ENCODE measurements at regions not wholly inside any gene's neighbourhood (a gene's known extent, or its start where the extent isn't known, plus 50 kb on each side); places are given as distances from the start of the nearest gene placed in this dataset.

DNA sequence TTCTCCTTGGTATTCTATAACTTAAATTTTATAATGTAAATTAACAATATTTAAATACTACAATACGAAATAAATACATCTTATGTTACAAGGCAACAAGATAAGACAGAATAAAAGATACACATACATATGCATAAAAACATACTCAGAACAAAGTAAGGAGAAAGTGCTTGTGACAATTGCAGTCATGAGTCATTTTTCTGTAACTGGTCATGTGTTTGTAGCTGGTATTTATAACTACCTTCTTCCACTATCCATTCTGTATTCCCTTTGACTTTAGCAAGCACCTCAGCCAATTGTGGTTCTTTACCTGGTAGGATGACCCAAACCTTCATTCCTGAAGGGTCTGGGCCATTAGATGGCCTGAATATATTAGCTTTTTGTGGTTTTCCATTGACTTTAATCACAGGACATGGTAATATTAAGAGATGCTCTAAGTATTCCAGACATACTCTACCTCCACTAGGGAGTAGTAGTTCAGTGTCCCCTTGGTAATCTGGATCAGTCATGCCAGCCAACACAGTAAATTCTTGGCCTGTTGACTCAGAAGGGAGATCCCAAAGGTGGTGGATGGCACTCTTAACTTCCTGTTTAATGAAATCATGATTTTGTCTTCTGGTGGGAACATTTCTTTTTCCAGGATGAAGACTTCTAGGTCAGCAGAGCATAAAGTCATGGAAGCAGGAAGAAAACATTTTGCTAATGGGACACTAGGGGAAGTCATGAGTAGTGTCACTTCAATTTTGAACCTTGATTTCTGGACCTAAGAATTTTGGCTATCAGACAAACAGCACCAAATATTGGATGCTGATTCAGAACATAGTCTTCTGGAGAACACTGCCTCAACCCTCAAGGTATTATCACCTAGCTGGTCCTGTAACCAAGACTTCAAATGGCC lies 733.7 kb upstream of the IGFBP3 start:
- no peak for DNase-seq (ENCODE audit: low spot score)
- 92% methylated on average over 1 of the region's 1 CpG for WGBS
- Histone ChIP-seq H3K27me3 (ENCODE audit: control insufficient read depth in 4 of 4, insufficient read depth in 4 of 4, low read length in 3 of 4) (no peaks in the 10 kb centered on the region), H3K9me3 (ENCODE audit: control insufficient read depth in 4 of 4, low read length in 3 of 4) (no peaks in the 10 kb centered on the region), H3K4me1 (ENCODE audit: control insufficient read depth in 4 of 4, insufficient read depth in 4 of 4, low read length in 3 of 4) (peaks cover 0 to 6% (median 3%) of the 10 kb centered on the region in 4 donors), H3K27ac (ENCODE audit: low read depth in 1 of 2, low read length in 2 of 2) (no peak overlapping the region), H3K9ac (ENCODE audit: low read depth in 1 of 2, low read length in 2 of 2) (no peak overlapping the region), H3K36me3 (ENCODE audit: control insufficient read depth in 4 of 4, insufficient read depth in 3 of 4, low read depth in 1 of 4, low read length in 3 of 4) (no peaks in the 10 kb centered on the region), H3K4me3 (ENCODE audit: low read depth in 1 of 3, low read length in 3 of 3) (no peak overlapping the region)
- no peak for TF ChIP-seq HNF4G (IDR thresholded peaks at IDR 0.05)
- TF ChIP-seq RAD21 (IDR thresholded peaks at IDR 0.05), result peak in 1 of 2 donors; percentile 59

DNA sequence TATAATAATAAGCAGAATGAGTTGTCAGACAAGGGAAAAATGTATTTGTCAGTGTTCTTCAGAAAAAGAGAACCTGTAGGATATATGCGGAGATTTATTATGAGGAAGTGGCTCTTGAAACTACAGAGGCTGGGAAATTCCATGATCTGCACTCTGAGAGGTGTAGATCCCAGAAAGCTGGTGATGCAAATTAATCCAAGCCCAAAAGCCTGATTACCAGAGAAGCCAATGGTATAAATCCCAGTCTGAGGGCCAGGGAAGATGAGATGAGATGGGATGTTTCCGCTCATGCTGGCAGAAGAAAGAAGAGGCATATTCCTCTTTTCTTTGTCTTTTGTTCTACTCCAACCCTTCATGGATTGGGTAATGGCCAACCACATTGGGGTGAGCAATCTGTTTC lies 732.8 kb upstream of the IGFBP3 start:
- H3K36me3 ChIP-seq (ENCODE audit: control insufficient read depth in 4 of 4, insufficient read depth in 3 of 4, low read depth in 1 of 4, low read length in 3 of 4), result no peaks in the 10 kb centered on the region
- DNase-seq (ENCODE audit: low spot score), result no peak
- TF ChIP-seq EGR1 (IDR thresholded peaks at IDR 0.05; ENCODE audit: low read depth in 2 of 2), result no peak
- H3K27ac ChIP-seq (ENCODE audit: low read depth in 1 of 2, low read length in 2 of 2), result no peak overlapping the region
- WGBS, result 94% methylated on average over 2 of the region's 2 CpGs
- H3K4me1 ChIP-seq (ENCODE audit: control insufficient read depth in 4 of 4, insufficient read depth in 4 of 4, low read length in 3 of 4), result peaks cover 0 to 6% (median 3%) of the 10 kb centered on the region in 4 donors
- H3K27me3 ChIP-seq (ENCODE audit: control insufficient read depth in 4 of 4, insufficient read depth in 4 of 4, low read length in 3 of 4), result no peaks in the 10 kb centered on the region
- H3K9me3 ChIP-seq (ENCODE audit: control insufficient read depth in 4 of 4, low read length in 3 of 4), result no peaks in the 10 kb centered on the region
- H3K9ac ChIP-seq (ENCODE audit: low read depth in 1 of 2, low read length in 2 of 2), result no peak overlapping the region
- no peak overlapping the region for H3K4me3 ChIP-seq (ENCODE audit: low read depth in 1 of 3, low read length in 3 of 3)

DNA sequence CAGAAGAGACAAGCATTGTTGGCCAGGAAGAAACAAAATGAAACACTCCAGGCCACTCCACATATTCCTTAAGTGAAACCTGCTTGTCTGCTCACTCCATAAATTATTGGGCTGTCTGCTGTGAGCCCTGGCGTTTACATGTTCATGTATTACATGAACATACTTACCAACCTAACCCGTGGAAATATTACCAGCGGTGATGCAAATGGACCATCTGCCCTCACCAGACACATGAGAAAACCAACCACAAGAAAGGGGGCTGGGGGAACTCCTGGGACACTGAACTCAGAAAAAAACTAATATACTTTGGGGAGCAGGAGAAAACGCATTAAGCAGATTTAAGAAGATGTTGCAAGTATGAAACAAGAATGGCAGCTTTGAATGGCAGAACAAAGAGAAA lies 731.2 kb upstream of the IGFBP3 start:
- Histone ChIP-seq H3K27ac (ENCODE audit: low read depth in 1 of 2, low read length in 2 of 2) (no peak overlapping the region), H3K9me3 (ENCODE audit: control insufficient read depth in 4 of 4, low read length in 3 of 4) (no peaks in the 10 kb centered on the region), H3K36me3 (ENCODE audit: control insufficient read depth in 4 of 4, insufficient read depth in 3 of 4, low read depth in 1 of 4, low read length in 3 of 4) (no peaks in the 10 kb centered on the region), H3K4me3 (ENCODE audit: low read depth in 1 of 3, low read length in 3 of 3) (no peak overlapping the region), H3K4me1 (ENCODE audit: control insufficient read depth in 4 of 4, insufficient read depth in 4 of 4, low read length in 3 of 4) (peaks cover 0 to 6% (median 3%) of the 10 kb centered on the region in 4 donors), H3K27me3 (ENCODE audit: control insufficient read depth in 4 of 4, insufficient read depth in 4 of 4, low read length in 3 of 4) (no peaks in the 10 kb centered on the region), H3K9ac (ENCODE audit: low read depth in 1 of 2, low read length in 2 of 2) (no peak overlapping the region)
- no peak for DNase-seq (ENCODE audit: low spot score)
- 86% methylated on average over 4 of the region's 4 CpGs for WGBS
- TF ChIP-seq RXRA (IDR thresholded peaks at IDR 0.05), result no peak
- TF ChIP-seq NR2F2 (IDR thresholded peaks at IDR 0.05), result no peak
- no peak for TF ChIP-seq RAD21 (IDR thresholded peaks at IDR 0.05)
- TF ChIP-seq TAF1 (conservative IDR thresholded peaks at IDR 0.05), result no peak
- TF ChIP-seq JUND (IDR thresholded peaks at IDR 0.05), result no peak
- TF ChIP-seq FOXA2 (IDR thresholded peaks at IDR 0.05), result no peak
- no peak for TF ChIP-seq FOXA1 (IDR thresholded peaks at IDR 0.05)

DNA sequence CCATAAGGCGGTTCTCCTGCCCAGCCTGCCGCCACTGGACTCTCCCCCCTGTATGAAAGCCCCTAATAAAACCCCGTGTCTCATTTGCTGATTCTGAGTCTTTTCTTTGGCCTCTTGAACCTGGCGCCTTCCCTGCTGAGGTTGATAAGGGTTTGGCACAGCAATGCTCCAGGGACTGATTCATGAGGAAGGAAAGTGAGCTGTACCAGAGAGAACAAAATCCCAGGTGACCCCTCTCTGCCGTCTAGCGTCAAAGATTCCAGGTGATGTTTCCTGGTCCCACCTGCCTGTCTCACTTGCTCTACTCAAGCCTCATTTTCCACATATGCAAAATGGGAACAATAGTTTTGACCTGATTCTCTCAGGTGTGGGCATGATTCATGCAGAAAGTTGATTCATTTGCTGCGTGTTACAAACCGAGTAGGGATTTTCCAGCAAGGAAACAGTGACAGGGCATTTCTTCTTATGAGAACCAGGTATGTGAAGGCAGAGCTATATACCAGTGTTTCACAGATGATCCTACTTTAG lies 730.6 kb upstream of the IGFBP3 start:
- Histone ChIP-seq H3K4me1 (ENCODE audit: control insufficient read depth in 4 of 4, insufficient read depth in 4 of 4, low read length in 3 of 4) (peaks cover 0 to 6% (median 3%) of the 10 kb centered on the region in 4 donors), H3K9me3 (ENCODE audit: control insufficient read depth in 4 of 4, low read length in 3 of 4) (no peaks in the 10 kb centered on the region), H3K27me3 (ENCODE audit: control insufficient read depth in 4 of 4, insufficient read depth in 4 of 4, low read length in 3 of 4) (no peaks in the 10 kb centered on the region), H3K4me3 (ENCODE audit: low read depth in 1 of 3, low read length in 3 of 3) (no peak overlapping the region), H3K36me3 (ENCODE audit: control insufficient read depth in 4 of 4, insufficient read depth in 3 of 4, low read depth in 1 of 4, low read length in 3 of 4) (no peaks in the 10 kb centered on the region), H3K27ac (ENCODE audit: low read depth in 1 of 2, low read length in 2 of 2) (no peak overlapping the region), H3K9ac (ENCODE audit: low read depth in 1 of 2, low read length in 2 of 2) (no peak overlapping the region)
- 90% methylated on average over 8 of the region's 8 CpGs for WGBS
- no peak for DNase-seq (ENCODE audit: low spot score)
- TF ChIP-seq, protein P1, sequence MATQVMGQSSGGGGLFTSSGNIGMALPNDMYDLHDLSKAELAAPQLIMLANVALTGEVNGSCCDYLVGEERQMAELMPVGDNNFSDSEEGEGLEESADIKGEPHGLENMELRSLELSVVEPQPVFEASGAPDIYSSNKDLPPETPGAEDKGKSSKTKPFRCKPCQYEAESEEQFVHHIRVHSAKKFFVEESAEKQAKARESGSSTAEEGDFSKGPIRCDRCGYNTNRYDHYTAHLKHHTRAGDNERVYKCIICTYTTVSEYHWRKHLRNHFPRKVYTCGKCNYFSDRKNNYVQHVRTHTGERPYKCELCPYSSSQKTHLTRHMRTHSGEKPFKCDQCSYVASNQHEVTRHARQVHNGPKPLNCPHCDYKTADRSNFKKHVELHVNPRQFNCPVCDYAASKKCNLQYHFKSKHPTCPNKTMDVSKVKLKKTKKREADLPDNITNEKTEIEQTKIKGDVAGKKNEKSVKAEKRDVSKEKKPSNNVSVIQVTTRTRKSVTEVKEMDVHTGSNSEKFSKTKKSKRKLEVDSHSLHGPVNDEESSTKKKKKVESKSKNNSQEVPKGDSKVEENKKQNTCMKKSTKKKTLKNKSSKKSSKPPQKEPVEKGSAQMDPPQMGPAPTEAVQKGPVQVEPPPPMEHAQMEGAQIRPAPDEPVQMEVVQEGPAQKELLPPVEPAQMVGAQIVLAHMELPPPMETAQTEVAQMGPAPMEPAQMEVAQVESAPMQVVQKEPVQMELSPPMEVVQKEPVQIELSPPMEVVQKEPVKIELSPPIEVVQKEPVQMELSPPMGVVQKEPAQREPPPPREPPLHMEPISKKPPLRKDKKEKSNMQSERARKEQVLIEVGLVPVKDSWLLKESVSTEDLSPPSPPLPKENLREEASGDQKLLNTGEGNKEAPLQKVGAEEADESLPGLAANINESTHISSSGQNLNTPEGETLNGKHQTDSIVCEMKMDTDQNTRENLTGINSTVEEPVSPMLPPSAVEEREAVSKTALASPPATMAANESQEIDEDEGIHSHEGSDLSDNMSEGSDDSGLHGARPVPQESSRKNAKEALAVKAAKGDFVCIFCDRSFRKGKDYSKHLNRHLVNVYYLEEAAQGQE (IDR thresholded peaks at IDR 0.05), result no peak
- TF ChIP-seq JUND (IDR thresholded peaks at IDR 0.05) (no peak), HNF4A (conservative IDR thresholded peaks at IDR 0.05) (no peak), TAF1 (conservative IDR thresholded peaks at IDR 0.05) (no peak), RAD21 (IDR thresholded peaks at IDR 0.05) (no peak), FOXA2 (IDR thresholded peaks at IDR 0.05) (no peak)
- TF ChIP-seq, protein P2, sequence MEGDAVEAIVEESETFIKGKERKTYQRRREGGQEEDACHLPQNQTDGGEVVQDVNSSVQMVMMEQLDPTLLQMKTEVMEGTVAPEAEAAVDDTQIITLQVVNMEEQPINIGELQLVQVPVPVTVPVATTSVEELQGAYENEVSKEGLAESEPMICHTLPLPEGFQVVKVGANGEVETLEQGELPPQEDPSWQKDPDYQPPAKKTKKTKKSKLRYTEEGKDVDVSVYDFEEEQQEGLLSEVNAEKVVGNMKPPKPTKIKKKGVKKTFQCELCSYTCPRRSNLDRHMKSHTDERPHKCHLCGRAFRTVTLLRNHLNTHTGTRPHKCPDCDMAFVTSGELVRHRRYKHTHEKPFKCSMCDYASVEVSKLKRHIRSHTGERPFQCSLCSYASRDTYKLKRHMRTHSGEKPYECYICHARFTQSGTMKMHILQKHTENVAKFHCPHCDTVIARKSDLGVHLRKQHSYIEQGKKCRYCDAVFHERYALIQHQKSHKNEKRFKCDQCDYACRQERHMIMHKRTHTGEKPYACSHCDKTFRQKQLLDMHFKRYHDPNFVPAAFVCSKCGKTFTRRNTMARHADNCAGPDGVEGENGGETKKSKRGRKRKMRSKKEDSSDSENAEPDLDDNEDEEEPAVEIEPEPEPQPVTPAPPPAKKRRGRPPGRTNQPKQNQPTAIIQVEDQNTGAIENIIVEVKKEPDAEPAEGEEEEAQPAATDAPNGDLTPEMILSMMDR (IDR thresholded peaks at IDR 0.05; ENCODE audit: low read depth, low read length, missing input control), result no peak
- TF ChIP-seq, protein P3, sequence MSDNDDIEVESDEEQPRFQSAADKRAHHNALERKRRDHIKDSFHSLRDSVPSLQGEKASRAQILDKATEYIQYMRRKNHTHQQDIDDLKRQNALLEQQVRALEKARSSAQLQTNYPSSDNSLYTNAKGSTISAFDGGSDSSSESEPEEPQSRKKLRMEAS (IDR thresholded peaks at IDR 0.05), result no peak

All from liver (tissue), 8 donors.